ENCODE measurements at regions not wholly inside any gene's neighbourhood (a gene's known extent, or its start where the extent isn't known, plus 50 kb on each side); places are given as distances from the start of the nearest gene placed in this dataset.

DNA sequence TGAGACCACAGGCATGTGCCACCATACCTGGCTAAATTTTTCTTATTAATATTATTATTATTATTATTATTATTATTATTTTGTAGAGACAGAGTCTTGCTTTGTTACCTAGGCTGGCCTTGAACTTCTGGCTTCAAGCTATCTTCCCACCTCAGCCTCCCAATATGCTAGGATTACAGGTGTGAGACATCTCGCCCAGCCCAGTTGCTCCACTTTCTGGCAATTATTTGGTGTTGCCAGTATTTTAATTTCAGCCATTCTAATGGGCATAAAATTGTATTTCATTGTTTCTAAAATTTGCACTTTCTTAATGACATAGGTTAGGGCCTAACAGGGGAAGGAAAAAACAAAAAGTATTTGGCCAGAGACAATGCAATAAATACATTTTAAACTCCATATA is 1217.6 kb upstream of the ALCAM start:
- TF ChIP-seq, protein P1, sequence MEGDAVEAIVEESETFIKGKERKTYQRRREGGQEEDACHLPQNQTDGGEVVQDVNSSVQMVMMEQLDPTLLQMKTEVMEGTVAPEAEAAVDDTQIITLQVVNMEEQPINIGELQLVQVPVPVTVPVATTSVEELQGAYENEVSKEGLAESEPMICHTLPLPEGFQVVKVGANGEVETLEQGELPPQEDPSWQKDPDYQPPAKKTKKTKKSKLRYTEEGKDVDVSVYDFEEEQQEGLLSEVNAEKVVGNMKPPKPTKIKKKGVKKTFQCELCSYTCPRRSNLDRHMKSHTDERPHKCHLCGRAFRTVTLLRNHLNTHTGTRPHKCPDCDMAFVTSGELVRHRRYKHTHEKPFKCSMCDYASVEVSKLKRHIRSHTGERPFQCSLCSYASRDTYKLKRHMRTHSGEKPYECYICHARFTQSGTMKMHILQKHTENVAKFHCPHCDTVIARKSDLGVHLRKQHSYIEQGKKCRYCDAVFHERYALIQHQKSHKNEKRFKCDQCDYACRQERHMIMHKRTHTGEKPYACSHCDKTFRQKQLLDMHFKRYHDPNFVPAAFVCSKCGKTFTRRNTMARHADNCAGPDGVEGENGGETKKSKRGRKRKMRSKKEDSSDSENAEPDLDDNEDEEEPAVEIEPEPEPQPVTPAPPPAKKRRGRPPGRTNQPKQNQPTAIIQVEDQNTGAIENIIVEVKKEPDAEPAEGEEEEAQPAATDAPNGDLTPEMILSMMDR (IDR thresholded peaks at IDR 0.05): no peak
- intact Hi-C loops (cut with DNase I, micrococcal nuclease): no loop called here
- CTCF ChIA-PET: no interaction called here

DNA sequence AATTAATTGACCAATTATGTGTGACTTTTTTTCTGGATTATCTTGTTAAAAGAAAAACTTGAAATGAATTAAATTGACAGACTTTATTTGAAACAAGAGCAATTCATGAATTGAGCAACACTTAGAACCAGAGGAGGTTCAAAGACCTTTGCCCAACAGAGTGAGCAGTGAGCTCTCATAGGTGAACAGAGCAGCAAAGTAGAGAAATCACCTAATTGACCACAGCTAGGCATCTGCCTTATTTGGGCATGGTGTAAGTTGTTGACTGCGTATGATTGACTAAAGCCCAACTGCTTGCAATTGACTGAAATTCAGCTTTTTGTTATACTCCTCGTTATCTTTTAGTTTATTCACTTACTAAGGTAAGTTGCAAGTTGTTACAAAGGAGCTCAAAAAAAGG is 1216.0 kb upstream of the ALCAM start:
- Mint-ChIP-seq H3K4me3 (no peak overlapping the region), H3K36me3 (ENCODE audit: low read depth) (no peaks in the 10 kb centered on the region), H3K27ac (no peak overlapping the region), H3K4me1 (ENCODE audit: low read depth) (no peaks in the 10 kb centered on the region), H3K27me3 (no peaks in the 10 kb centered on the region), H3K9me3 (peaks cover 2% of the 10 kb centered on the region)
- ChIA-PET POLR2A (no interaction called here), CTCF (no interaction called here)
- H3K36me3 ChIP-seq (ENCODE audit: insufficient read depth, low read length): no peaks in the 10 kb centered on the region
- H3K4me3 ChIP-seq (ENCODE audit: low read length): no peak overlapping the region
- TF ChIP-seq, protein P1 (IDR thresholded peaks at IDR 0.05): no peak
- H3K27ac ChIP-seq (ENCODE audit: low read depth in 1 of 2, low read length in 2 of 2): no peak overlapping the region
- DNase-seq (no peak), ATAC-seq (ENCODE audit: poor library complexity) (no peak)
- intact Hi-C loops (cut with DNase I, micrococcal nuclease): no loop called here
- H3K9me3 ChIP-seq (ENCODE audit: control insufficient read depth in 1 of 2, insufficient read depth in 1 of 2, low read length in 2 of 2): no peaks in the 10 kb centered on the region
- no peaks in the 10 kb centered on the region for H3K27me3 ChIP-seq (ENCODE audit: control insufficient read depth in 1 of 2, insufficient read depth in 2 of 2, low read length in 2 of 2)
- H3K4me1 ChIP-seq (ENCODE audit: insufficient read depth, low read length): no peaks in the 10 kb centered on the region

More for the DNA sequence above, 1217.6 kb upstream of the ALCAM start:
- DNase-seq: no peak
- ATAC-seq (ENCODE audit: poor library complexity): no peak
- Mint-ChIP-seq H3K27ac (no peak overlapping the region), H3K36me3 (ENCODE audit: low read depth) (no peaks in the 10 kb centered on the region), H3K27me3 (no peaks in the 10 kb centered on the region), H3K4me3 (no peak overlapping the region), H3K4me1 (ENCODE audit: low read depth) (no peaks in the 10 kb centered on the region), H3K9me3 (peaks cover 2% of the 10 kb centered on the region)
- Histone ChIP-seq H3K4me3 (ENCODE audit: low read length) (no peak overlapping the region), H3K27me3 (ENCODE audit: control insufficient read depth in 1 of 2, insufficient read depth in 2 of 2, low read length in 2 of 2) (no peaks in the 10 kb centered on the region), H3K4me1 (ENCODE audit: insufficient read depth, low read length) (no peaks in the 10 kb centered on the region), H3K27ac (ENCODE audit: low read depth in 1 of 2, low read length in 2 of 2) (no peak overlapping the region), H3K9me3 (ENCODE audit: control insufficient read depth in 1 of 2, insufficient read depth in 1 of 2, low read length in 2 of 2) (no peaks in the 10 kb centered on the region), H3K36me3 (ENCODE audit: insufficient read depth, low read length) (no peaks in the 10 kb centered on the region)
- POLR2A ChIA-PET: no interaction called here

DNA sequence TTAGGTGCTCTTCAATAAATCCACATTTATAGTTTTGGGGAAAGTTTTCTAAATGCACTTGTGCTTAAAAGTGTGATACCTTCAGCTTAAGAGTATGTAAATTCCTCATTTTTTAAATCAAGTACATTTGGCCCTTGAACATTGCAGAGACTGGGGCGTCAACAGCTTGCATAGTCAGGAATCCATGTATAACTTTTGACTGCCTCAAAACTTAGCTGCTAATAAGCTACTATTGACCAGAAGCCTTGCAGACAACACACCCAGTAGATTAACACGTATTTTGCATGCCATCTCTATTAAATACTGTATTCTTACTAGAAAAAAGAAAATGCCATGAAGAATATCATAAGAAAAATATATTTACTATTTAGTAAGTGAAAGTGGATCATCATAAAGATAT is 1211.8 kb upstream of the ALCAM start:
- Histone ChIP-seq H3K9me3 (ENCODE audit: control insufficient read depth in 1 of 2, insufficient read depth in 1 of 2, low read length in 2 of 2) (no peaks in the 10 kb centered on the region), H3K4me1 (ENCODE audit: insufficient read depth, low read length) (no peaks in the 10 kb centered on the region), H3K36me3 (ENCODE audit: insufficient read depth, low read length) (no peaks in the 10 kb centered on the region), H3K27me3 (ENCODE audit: control insufficient read depth in 1 of 2, insufficient read depth in 2 of 2, low read length in 2 of 2) (no peaks in the 10 kb centered on the region), H3K27ac (ENCODE audit: low read depth in 1 of 2, low read length in 2 of 2) (no peak overlapping the region), H3K4me3 (ENCODE audit: low read length) (no peak overlapping the region)
- TF ChIP-seq, protein P1 (IDR thresholded peaks at IDR 0.05): no peak
- H3K27ac Mint-ChIP-seq: no peak overlapping the region
- H3K4me1 Mint-ChIP-seq (ENCODE audit: low read depth): no peaks in the 10 kb centered on the region
- DNase-seq: no peak
- peaks cover 2% of the 10 kb centered on the region for H3K9me3 Mint-ChIP-seq
- intact Hi-C loops (cut with DNase I, micrococcal nuclease): no loop called here
- H3K4me3 Mint-ChIP-seq: no peak overlapping the region
- no peak for ATAC-seq (ENCODE audit: poor library complexity)
- H3K36me3 Mint-ChIP-seq (ENCODE audit: low read depth): no peaks in the 10 kb centered on the region
- ChIA-PET POLR2A (no interaction called here), CTCF (no interaction called here)
- no peaks in the 10 kb centered on the region for H3K27me3 Mint-ChIP-seq
